Type B pancreatic cell (in vitro differentiated cells): ENCODE measurements at regions not wholly inside any gene's neighbourhood (a gene's known extent, or its start where the extent isn't known, plus 50 kb on each side); places are given as distances from the start of the nearest gene placed in this dataset.

ENCODE experiments used
- DNase-seq: peaks from one replicate; pipeline ENCODE4 v3.0.0; 2021; ENCODE audit warnings: mixed read lengths; ENCODE audit not compliant: unreplicated experiment; ENCODE audit errors: extremely low spot score
- H3K27ac Mint-ChIP-seq: 2 replicates; pipeline ENCODE4 v1.8.0; 2021; ENCODE audit warnings: mild to moderate bottlenecking, mixed read lengths
- H3K27me3 Mint-ChIP-seq: 2 replicates; pipeline ENCODE4 v1.8.0; 2021; ENCODE audit warnings: mixed read lengths
- H3K36me3 Mint-ChIP-seq: 2 replicates; pipeline ENCODE4 v1.8.0; 2021; ENCODE audit warnings: mixed read lengths
- H3K4me1 Mint-ChIP-seq: one replicate; pipeline ENCODE4 v1.8.0; 2021; ENCODE audit warnings: mixed read lengths; ENCODE audit not compliant: unreplicated experiment
- H3K4me3 Mint-ChIP-seq: 2 replicates; pipeline ENCODE4 v1.8.0; 2021; ENCODE audit warnings: mild to moderate bottlenecking, mixed read lengths
- H3K9me3 Mint-ChIP-seq: 2 replicates; pipeline ENCODE4 v1.8.0; 2021; ENCODE audit warnings: mixed read lengths
- CTCF ChIP-seq: fragments of 200-600 bp; sonication (generic); conservative IDR thresholded peaks from 2 replicates; pipeline ENCODE4 v1.5.0; 2021; ENCODE audit warnings: antibody characterized with exemption, mild to moderate bottlenecking

- TF ChIP-seq CTCF: no peak
- no peaks in the 10 kb centered on the region for H3K4me1 Mint-ChIP-seq
- DNase-seq: no peak
- no peak overlapping the region for H3K27ac Mint-ChIP-seq
- H3K36me3 Mint-ChIP-seq: no peaks in the 10 kb centered on the region
- peaks cover 11% of the 10 kb centered on the region for H3K27me3 Mint-ChIP-seq
- no peak overlapping the region for H3K4me3 Mint-ChIP-seq
- no peaks in the 10 kb centered on the region for H3K9me3 Mint-ChIP-seq
Measured at GRCh38 chr11:112481893-112482292, 221.2 kb upstream of the PLET1 start.

- H3K4me1 Mint-ChIP-seq: no peaks in the 10 kb centered on the region
- no peak for TF ChIP-seq CTCF
- H3K9me3 Mint-ChIP-seq: no peaks in the 10 kb centered on the region
- no peak for DNase-seq
- H3K27ac Mint-ChIP-seq: no peak overlapping the region
- H3K4me3 Mint-ChIP-seq: no peak overlapping the region
- no peaks in the 10 kb centered on the region for H3K36me3 Mint-ChIP-seq
- peaks cover 18% of the 10 kb centered on the region for H3K27me3 Mint-ChIP-seq
Measured at GRCh38 chr11:112485280-112485679, 224.6 kb upstream of the PLET1 start.

- no peak for DNase-seq
- Mint-ChIP-seq H3K4me1 (peaks cover 8% of the 10 kb centered on the region), H3K36me3 (no peaks in the 10 kb centered on the region), H3K27me3 (peaks cover 3% of the 10 kb centered on the region), H3K9me3 (no peaks in the 10 kb centered on the region), H3K4me3 (no peak overlapping the region), H3K27ac (no peak overlapping the region)
- no peak for TF ChIP-seq CTCF
Measured at GRCh38 chr11:112497826-112498225, 237.2 kb upstream of the PLET1 start.

- Mint-ChIP-seq H3K36me3 (no peaks in the 10 kb centered on the region), H3K4me3 (no peak overlapping the region), H3K9me3 (no peaks in the 10 kb centered on the region), H3K27me3 (peaks cover 3% of the 10 kb centered on the region), H3K27ac (no peak overlapping the region), H3K4me1 (peaks cover 8% of the 10 kb centered on the region)
- no peak for TF ChIP-seq CTCF
- DNase-seq: no peak
Measured at GRCh38 chr11:112498701-112499100, 238.0 kb upstream of the PLET1 start.

GRCh38 chr11:112499153-112499880 lies 238.7 kb upstream of the PLET1 start:
- TF ChIP-seq CTCF: no peak
- Mint-ChIP-seq H3K27ac (no peak overlapping the region), H3K27me3 (peaks cover 3% of the 10 kb centered on the region), H3K4me1 (peaks cover 8% of the 10 kb centered on the region), H3K9me3 (no peaks in the 10 kb centered on the region), H3K4me3 (no peak overlapping the region), H3K36me3 (no peaks in the 10 kb centered on the region)
- DNase-seq: no peak

GRCh38 chr11:112499881-112500204 lies 239.2 kb upstream of the PLET1 start:
- Mint-ChIP-seq H3K27me3 (peaks cover 3% of the 10 kb centered on the region), H3K9me3 (no peaks in the 10 kb centered on the region)
- TF ChIP-seq CTCF: no peak

More at GRCh38 chr11:112499881-112500204, 239.2 kb upstream of the PLET1 start:
- H3K4me3 Mint-ChIP-seq: no peak overlapping the region
- no peak overlapping the region for H3K27ac Mint-ChIP-seq
- no peak for DNase-seq
- no peaks in the 10 kb centered on the region for H3K36me3 Mint-ChIP-seq
- peaks cover 8% of the 10 kb centered on the region for H3K4me1 Mint-ChIP-seq
